HepG2 (cell line): ENCODE measurements at regions not wholly inside any gene's neighbourhood (a gene's known extent, or its start where the extent isn't known, plus 50 kb on each side); places are given as distances from the start of the nearest gene placed in this dataset.

Source experiments
- ATAC-seq: fragments of 200-7000 bp; cut with Tn5 transposase; 3 replicates; pipeline ENCODE4 v1.9.1; 2020; ENCODE audit warnings: mild to moderate bottlenecking, moderate library complexity
- BruUV-seq: library from RNA; stranded (reverse); fragments of 400-500 nt; replicated peaks from 2 replicates; lab custom pipeline; 2021; lab: Mats Ljungman, UMichigan
- CTCF ChIA-PET: fragments of 300-600 bp; formaldehyde crosslinking; extraction: SDS; loops from one replicate; lab custom pipeline; 2021; ENCODE audit warnings: low total read pairs, inconsistent platforms, low intra/inter-chr PET ratio; lab: Yijun Ruan, JAX
- POLR2A ChIA-PET: fragments of 350-600 bp; sonication (Branson Sonifier 250); formaldehyde crosslinking; loops from one replicate; lab custom pipeline; 2020; ENCODE audit warnings: antibody characterized with exemption, inconsistent platforms; lab: Yijun Ruan, JAX
- DNase-seq: peaks from one replicate; pipeline ENCODE4 v3.0.0-alpha.2; 2015; ENCODE audit warnings: low spot score
- FAIRE-seq: peaks from 3 replicates; lab custom pipeline; 2011; peaks lifted over from hg19 to GRCh38; lab: Jason Lieb, UNC
- H2AFZ ChIP-seq: one replicate; pipeline ENCODE4 v1.6.1; 2011; ENCODE audit warnings: low read length, inconsistent platforms
- H3K27ac ChIP-seq: fragments of 300-600 bp; 3 replicates; pipeline ENCODE4 v1.8.0; 2011; ENCODE audit warnings: mixed run types, mild to moderate bottlenecking, mixed read lengths, low read length, inconsistent platforms; ENCODE audit not compliant: insufficient read depth; ENCODE audit errors: extremely low read length
- H3K27me3 ChIP-seq, 2 experiments: fragments of 200-600 bp in 1 of 2; 2 replicates in 1 of 2; 3 replicates in 1 of 2; pipeline versions ENCODE4 v1.6.0 to v1.8.0; 2011; ENCODE audit warnings: low read length in 2 of 2, mild to moderate bottlenecking in 2 of 2, moderate library complexity in 2 of 2, inconsistent platforms in 1 of 2; ENCODE audit not compliant: insufficient read depth in 2 of 2, control insufficient read depth in 1 of 2
- H3K36me3 ChIP-seq, 2 experiments: fragments of 200-600 bp in 1 of 2; replicated peaks in 1 of 2; 2 replicates in 1 of 2; 3 replicates in 1 of 2; pipeline versions ENCODE4 v1.5.1 to v1.8.0; 2011; ENCODE audit warnings: low read length in 2 of 2, inconsistent platforms in 1 of 2; ENCODE audit not compliant: insufficient read depth in 2 of 2, control insufficient read depth in 1 of 2
- H3K4me1 ChIP-seq: 2 replicates; pipeline ENCODE4 v1.5.1; 2012; ENCODE audit warnings: low read length, inconsistent platforms; ENCODE audit not compliant: insufficient read depth
- H3K4me2 ChIP-seq: 2 replicates; pipeline ENCODE4 v1.6.0; 2011; ENCODE audit warnings: low read depth, low read length, inconsistent platforms
- H3K4me3 ChIP-seq, 3 experiments: fragments of 200-600 bp in 1 of 3; sonication (generic), shearing (Covaris generic) in 1 of 3; replicated peaks in 1 of 3; 2 replicates each; pipeline ENCODE4 v1.5.1; 2011 to 2016; ENCODE audit warnings: low read length in 3 of 3, inconsistent platforms in 2 of 3, low read depth in 2 of 3, mild to moderate bottlenecking in 2 of 3, control low read depth in 1 of 3, mixed read lengths in 1 of 3; ENCODE audit not compliant: insufficient read depth in 1 of 3
- H3K79me2 ChIP-seq: one replicate; pipeline ENCODE4 v1.6.1; 2011; ENCODE audit warnings: low read length, inconsistent platforms; ENCODE audit not compliant: insufficient read depth
- H3K9ac ChIP-seq: 2 replicates; pipeline ENCODE4 v1.6.0; 2011; ENCODE audit warnings: mild to moderate bottlenecking, low read depth, low read length, inconsistent platforms; ENCODE audit not compliant: insufficient read depth
- H3K9me3 ChIP-seq: 2 replicates; pipeline ENCODE4 v1.5.1; 2012; ENCODE audit warnings: mild to moderate bottlenecking, low read length
- H4K20me1 ChIP-seq: 2 replicates; pipeline ENCODE4 v1.6.0; 2011; ENCODE audit warnings: inconsistent platforms, mild to moderate bottlenecking, low read length, moderate library complexity; ENCODE audit not compliant: insufficient read depth
- BCL3 ChIP-seq: sonication (generic); formaldehyde crosslinking; IDR thresholded peaks from 2 replicates; pipeline ENCODE4 v1.5.1; 2020; ENCODE audit warnings: mild to moderate bottlenecking, missing genetic modification reagents, moderate library complexity
- CENPT ChIP-seq: sonication (generic); formaldehyde crosslinking; IDR thresholded peaks from 2 replicates; pipeline ENCODE4 v1.8.0; 2022; ENCODE audit warnings: low read depth, mild to moderate bottlenecking, moderate library complexity, missing genetic modification reagents
- ETV5 ChIP-seq: IDR thresholded peaks from 2 replicates; pipeline ENCODE4 v1.6.1; 2018; ENCODE audit warnings: missing biosample characterization, missing genetic modification reagents, inconsistent platforms, borderline replicate concordance
- FOXA1 ChIP-seq, 2 experiments: fragments of 450-650 bp in 1 of 2; sonication (generic) in 1 of 2; formaldehyde crosslinking in 1 of 2; IDR thresholded peaks; 2 replicates each; pipeline versions ENCODE4 v1.4.0 to v1.6.1; 2016 to 2020; ENCODE audit warnings: missing genetic modification reagents in 1 of 2
- GTF3A ChIP-seq: sonication (generic); formaldehyde crosslinking; conservative IDR thresholded peaks from 2 replicates; pipeline ENCODE4 v1.4.0; 2020; ENCODE audit warnings: mild to moderate bottlenecking, missing genetic modification reagents
- NR1H2 ChIP-seq: sonication (generic); formaldehyde crosslinking; IDR thresholded peaks from 2 replicates; pipeline ENCODE4 v1.8.1; 2022; ENCODE audit warnings: low read depth, missing genetic modification reagents, borderline replicate concordance
- PAX8 ChIP-seq: sonication (generic); formaldehyde crosslinking; IDR thresholded peaks from 2 replicates; pipeline ENCODE4 v1.8.0; 2022; ENCODE audit warnings: mild to moderate bottlenecking, missing genetic modification reagents, borderline replicate concordance
- RARG ChIP-seq: sonication (generic); formaldehyde crosslinking; IDR thresholded peaks from 2 replicates; pipeline ENCODE4 v1.4.0; 2020; ENCODE audit warnings: low read depth, mild to moderate bottlenecking, missing genetic modification reagents
- RXRB ChIP-seq: IDR thresholded peaks from 2 replicates; pipeline ENCODE4 v1.6.1; 2016; ENCODE audit warnings: borderline replicate concordance, missing genetic modification reagents, missing compliant biosample characterization
- SRF ChIP-seq: IDR thresholded peaks from 2 replicates; pipeline ENCODE4 v1.6.1; 2011; ENCODE audit warnings: mild to moderate bottlenecking, low read depth, low read length, moderate library complexity
- SRSF9 ChIP-seq: fragments of 200-400 bp; formaldehyde crosslinking; IDR thresholded peaks from 2 replicates; pipeline ENCODE4 v1.6.1; 2018; ENCODE audit warnings: borderline replicate concordance, mild to moderate bottlenecking, low read depth, low read length; ENCODE audit not compliant: insufficient read depth, poor library complexity, severe bottlenecking
- SSRP1 ChIP-seq: IDR thresholded peaks from 2 replicates; pipeline ENCODE4 v1.6.1; 2016; ENCODE audit warnings: control low read depth
- ZBTB7B ChIP-seq: sonication (generic); formaldehyde crosslinking; IDR thresholded peaks from 2 replicates; pipeline ENCODE4 v1.4.0; 2020; ENCODE audit warnings: missing genetic modification reagents
- ZHX1 ChIP-seq: sonication (generic); formaldehyde crosslinking; IDR thresholded peaks from 2 replicates; pipeline ENCODE4 v1.8.1; 2022; ENCODE audit warnings: low read depth, mild to moderate bottlenecking, missing genetic modification reagents
- ZNF136 ChIP-seq: sonication (generic); formaldehyde crosslinking; IDR thresholded peaks from 2 replicates; pipeline ENCODE4 v1.8.1; 2022; ENCODE audit warnings: low read depth, mild to moderate bottlenecking, moderate library complexity, missing genetic modification reagents
- ZNF496 ChIP-seq: sonication (generic); formaldehyde crosslinking; IDR thresholded peaks from 2 replicates; pipeline ENCODE4 v1.8.1; 2023; ENCODE audit warnings: mild to moderate bottlenecking, moderate library complexity, missing genetic modification reagents; ENCODE audit not compliant: insufficient replicate concordance
- ZNF598 ChIP-seq: sonication (generic); formaldehyde crosslinking; IDR thresholded peaks from 2 replicates; pipeline ENCODE4 v1.5.1; 2020; ENCODE audit warnings: mild to moderate bottlenecking, missing genetic modification reagents, borderline replicate concordance
- ZNF777 ChIP-seq: sonication (generic); formaldehyde crosslinking; IDR thresholded peaks from 2 replicates; pipeline ENCODE4 v1.4.0; 2020; ENCODE audit warnings: missing genetic modification reagents
- ZSCAN30 ChIP-seq: sonication (generic); formaldehyde crosslinking; IDR thresholded peaks from 2 replicates; pipeline ENCODE4 v1.5.0; 2020; ENCODE audit warnings: mild to moderate bottlenecking, missing genetic modification reagents
- WGBS: methylation state at CpG from one replicate; pipeline ENCODE4 v1.1.6; 2017; ENCODE audit warnings: low lambda C conversion rate; 5-methylcytosine and 5-hydroxymethylcytosine counted together
- in situ Hi-C: cut with HindIII; loops from 2 replicates; pipeline ENCODE4 v1.10.0; 2017; ENCODE audit warnings: low pct_unique_long_range_greater_than_20kb; ENCODE audit not compliant: extremely low pct_ligation_motif_present
- intact Hi-C: fragments of 100-400 bp; cut with micrococcal nuclease; formaldehyde crosslinking; loops from one replicate; pipeline ENCODE4 v1.10.0; 2022; ENCODE audit not compliant: unreplicated experiment

- ATAC-seq (no peak), FAIRE-seq (no peak), DNase-seq (no peak)
- Histone ChIP-seq H3K4me1 (peaks cover 13% of the 10 kb centered on the region; the same call in 1 of the 2 replicates), H3K79me2 (no peaks in the 10 kb centered on the region), H3K4me3 (no peak overlapping the region), H3K36me3 (no peaks in the 10 kb centered on the region), H3K27me3 (no peaks in the 10 kb centered on the region), H3K9me3 (no peaks in the 10 kb centered on the region), H3K9ac (no peak overlapping the region), H3K27ac (no peak overlapping the region), H4K20me1 (no peaks in the 10 kb centered on the region), H3K4me2 (no peak overlapping the region), H2AFZ (no peak overlapping the region)
- TF ChIP-seq ZNF777 (no peak), SRF (no peak), BCL3 (CRISPR knock-in tag) (no peak), SRSF9 (no peak), ZNF598 (no peak), ZSCAN30 (CRISPR knock-in tag) (no peak), RARG (no peak), ETV5 (CRISPR knock-in tag) (no peak), ZHX1 (CRISPR knock-in tag) (no peak), PAX8 (no peak), NR1H2 (CRISPR knock-in tag) (no peak), SSRP1 (CRISPR knock-in tag) (no peak), ZNF136 (CRISPR knock-in tag) (no peak), RXRB (CRISPR knock-in tag) (no peak), GTF3A (CRISPR knock-in tag) (no peak), ZNF496 (no peak), ZBTB7B (CRISPR knock-in tag) (no peak), CENPT (CRISPR knock-in tag) (no peak), FOXA1 (IDR thresholded peaks at IDR 0.05) (no peak), FOXA1 (CRISPR knock-in tag; IDR thresholded peaks at IDR 0.05) (no peak)
- CTCF ChIA-PET = no interaction called here
- 17% methylated on average over 3 of the region's 3 CpGs for whole genome bisulfite sequencing
- POLR2A ChIA-PET = no interaction called here
- in situ Hi-C loops = loop anchor here (25.0 kb wide), 1 partner anchor 529 kb away; no protein-coding TSS in a partner anchor
- intact Hi-C loops = no loop called here
- no TSS peak for BruUV-seq
Measured at GRCh38 chr13:53141336-53141735, 112.7 kb downstream of the OLFM4 start.
